CD4-positive, alpha-beta T cell treated with Interleukin-1 beta for 1 hour (primary cell): ENCODE measurements at regions not wholly inside any gene's neighbourhood (a gene's known extent, or its start where the extent isn't known, plus 50 kb on each side); places are given as distances from the start of the nearest gene placed in this dataset.

Experiments used
- DNase-seq, 2 donors: peaks; one replicate each; pipeline ENCODE4 v3.0.0-alpha.2; 2020 to 2022

DNA sequence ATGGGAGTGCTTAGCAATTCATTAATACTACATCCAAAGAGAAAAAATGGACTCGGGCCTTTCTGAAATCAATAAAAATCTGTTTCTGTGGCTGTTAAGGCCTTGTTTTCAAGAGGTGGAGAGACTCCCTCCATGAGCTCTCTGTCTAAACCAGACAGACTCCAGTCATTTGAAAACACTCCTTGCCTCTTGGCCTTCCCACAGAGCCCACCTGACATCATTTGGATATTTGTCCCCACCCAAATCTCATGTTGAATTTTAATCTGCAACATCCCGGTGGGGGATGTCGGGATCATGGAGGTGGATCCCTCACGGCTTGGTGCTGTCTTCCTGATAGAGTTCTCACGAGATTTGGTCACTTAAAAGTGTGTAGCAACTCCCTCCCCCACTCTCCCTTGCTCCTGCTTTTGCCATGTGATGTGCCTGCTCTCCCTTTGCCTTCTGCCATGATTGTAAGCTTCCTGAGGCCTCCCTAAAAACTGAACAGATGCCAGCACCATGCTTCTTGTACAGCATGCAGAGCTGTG, 226.3 kb downstream of the TBXT start:
- DNase-seq: no peak

DNA sequence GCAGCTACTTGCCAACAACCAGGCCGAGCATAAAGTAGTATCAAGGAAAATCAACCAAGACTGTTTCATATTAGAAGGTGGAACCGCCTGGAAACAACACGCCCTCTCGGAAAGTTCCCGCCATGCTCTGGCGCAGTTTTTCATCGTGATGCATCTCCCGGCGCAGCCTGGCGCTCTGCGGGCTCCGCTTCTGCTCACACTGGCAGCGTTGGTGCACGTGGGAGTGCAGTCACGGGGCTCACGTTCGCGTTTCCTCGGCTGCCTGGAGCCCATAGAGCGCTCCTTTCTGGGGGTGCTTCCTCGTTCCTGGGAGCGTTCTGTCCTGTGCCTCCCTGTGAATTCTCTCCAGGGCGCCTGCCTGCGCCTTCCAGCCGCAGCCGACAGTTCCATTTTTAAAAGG, 227.3 kb downstream of the TBXT start:
- no peak for DNase-seq

DNA sequence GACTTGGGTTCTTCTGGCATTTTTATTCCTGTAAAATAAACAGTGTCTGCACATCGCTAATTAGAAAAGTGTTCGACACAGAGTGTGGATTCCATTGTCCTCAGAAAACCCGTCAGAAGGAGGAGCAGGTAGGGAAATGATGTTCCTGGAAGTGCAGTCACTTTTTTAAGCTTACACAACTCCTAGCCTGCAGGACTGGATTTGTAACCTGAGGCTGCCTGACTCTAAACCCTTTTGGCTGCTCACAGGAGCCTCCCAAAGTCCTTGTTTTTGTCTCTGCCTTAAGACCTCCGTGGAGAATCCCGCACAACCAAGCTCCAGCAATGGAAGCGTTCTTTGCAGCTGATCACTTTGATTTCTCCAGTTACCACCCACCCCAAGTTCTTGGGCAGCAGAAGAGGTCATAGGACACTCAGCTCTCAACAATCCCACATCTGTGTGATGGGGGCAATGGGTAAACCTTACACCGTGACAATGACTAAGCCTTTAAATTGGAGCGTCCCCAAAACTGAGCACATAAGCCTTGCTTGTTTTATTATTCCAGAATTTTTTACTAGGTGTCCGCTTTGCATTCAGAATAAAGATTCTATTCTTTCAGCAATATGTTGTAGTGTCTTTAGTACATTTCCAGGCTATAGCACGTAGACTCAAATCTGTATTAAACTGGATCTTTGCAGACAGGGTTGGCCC, 227.9 kb downstream of the TBXT start:
- DNase-seq: no peak

DNA sequence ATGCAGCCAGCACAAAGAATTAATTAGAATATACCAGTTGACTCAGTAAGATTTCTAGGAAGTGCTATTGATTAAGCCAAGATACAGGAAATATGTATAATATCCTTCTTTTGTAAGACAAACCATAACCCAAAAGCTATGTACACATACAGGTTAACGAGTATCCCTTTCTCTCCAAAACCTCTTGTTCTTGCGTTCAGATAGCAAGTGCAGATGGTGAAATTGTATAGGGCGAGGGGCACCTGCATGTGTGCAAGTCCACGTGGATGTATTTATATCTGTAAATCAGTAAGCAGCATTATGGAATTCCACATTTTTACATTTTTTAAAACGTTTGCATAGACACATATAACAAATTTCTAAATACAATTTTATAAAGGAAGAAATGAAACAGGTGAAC, 228.6 kb downstream of the TBXT start:
- DNase-seq: no peak

DNA sequence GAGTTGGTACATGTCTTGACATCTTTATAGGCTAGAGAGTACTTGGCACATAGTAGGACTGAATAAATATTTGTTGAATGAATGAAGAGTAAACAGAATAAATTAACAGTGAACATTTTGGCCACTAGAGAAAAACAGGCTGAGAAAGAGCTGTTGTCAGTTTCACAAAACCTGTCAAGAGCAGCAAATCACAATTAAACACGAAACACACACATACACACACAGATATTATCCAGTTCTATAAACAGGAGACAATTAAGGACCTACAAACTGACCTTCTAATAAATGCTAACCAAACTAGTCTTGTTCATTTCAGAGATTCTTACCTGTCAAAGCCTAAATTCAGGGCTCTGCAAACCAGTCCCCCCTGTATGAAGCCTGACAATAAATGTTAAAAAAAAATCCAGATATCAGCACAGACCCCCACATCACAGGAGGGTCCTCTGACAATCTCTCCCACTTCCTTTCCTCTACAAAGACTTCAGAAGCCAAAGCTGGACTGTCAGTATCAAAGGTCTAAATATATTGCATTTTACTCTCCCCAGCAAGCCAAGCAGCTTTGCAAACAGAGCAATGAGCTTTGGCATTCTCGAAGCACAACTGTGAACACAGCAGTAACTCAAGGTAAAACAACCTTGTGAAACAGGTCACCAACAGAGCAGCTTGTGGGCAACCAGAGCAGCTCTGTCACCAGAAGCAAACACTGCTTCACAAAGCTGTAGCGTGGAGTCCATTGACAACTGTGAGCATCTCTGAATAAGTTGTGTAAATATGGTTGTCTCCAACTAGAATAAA, 229.9 kb downstream of the TBXT start:
- no peak for DNase-seq

GRCh38 chr6:165936660-165937059, 231.0 kb downstream of the TBXT start:
- no peak for DNase-seq

- no peak for DNase-seq
Observed at GRCh38 chr6:165936096-165936495, 231.6 kb downstream of the TBXT start.

DNA sequence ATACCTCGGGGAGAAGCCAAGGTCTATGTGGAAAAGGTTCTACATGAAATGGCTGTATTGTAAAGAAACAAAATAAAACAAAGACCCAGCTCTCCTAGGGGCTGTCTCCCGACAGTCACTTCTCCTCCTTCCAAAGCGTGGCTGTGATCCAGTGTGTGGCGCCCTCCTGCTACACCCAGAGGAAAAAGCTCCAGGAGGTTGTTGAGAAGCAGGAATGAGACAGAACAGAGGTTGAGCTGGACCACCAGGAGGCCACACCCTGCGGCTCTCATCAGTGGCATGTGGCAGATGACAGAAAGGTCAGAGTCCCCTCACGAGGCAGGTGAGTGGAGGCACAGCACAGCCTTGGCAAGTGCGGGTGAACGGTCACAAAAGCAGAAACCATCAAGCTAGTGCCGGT, 236.0 kb downstream of the TBXT start:
- DNase-seq: no peak

- DNase-seq: no peak
Observed at GRCh38 chr6:165930668-165931214, 236.9 kb downstream of the TBXT start.

GRCh38 chr6:165929607-165930006, 238.0 kb downstream of the TBXT start:
- no peak for DNase-seq

DNA sequence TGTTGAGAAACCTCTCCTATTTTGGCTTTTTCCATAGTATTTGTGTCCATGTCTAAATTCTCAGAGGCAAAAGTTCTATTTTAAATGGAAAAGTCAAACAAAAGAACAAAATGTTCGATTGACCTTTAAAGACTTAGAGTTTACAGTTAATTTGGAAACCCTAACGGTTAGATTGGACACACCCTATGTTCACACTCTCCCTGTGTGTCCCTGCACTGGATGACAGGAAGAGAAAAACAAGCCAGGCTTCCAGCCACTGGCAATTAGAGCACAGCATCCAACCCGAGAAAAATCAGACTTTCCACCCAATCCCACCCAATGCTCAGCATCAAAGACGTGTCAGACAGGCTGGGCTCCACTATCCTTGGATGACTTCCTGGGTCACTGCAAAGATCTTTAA, 241.3 kb downstream of the TBXT start:
- no peak for DNase-seq

GRCh38 chr6:165925474-165926156, 242.0 kb downstream of the TBXT start:
- no peak for DNase-seq

- DNase-seq: no peak
Observed at GRCh38 chr6:165922309-165922794, 245.3 kb downstream of the TBXT start.

GRCh38 chr6:165920896-165921671, 246.6 kb downstream of the TBXT start:
- DNase-seq: no peak

GRCh38 chr6:165917576-165917975, 250.1 kb downstream of the TBXT start:
- no peak for DNase-seq

DNA sequence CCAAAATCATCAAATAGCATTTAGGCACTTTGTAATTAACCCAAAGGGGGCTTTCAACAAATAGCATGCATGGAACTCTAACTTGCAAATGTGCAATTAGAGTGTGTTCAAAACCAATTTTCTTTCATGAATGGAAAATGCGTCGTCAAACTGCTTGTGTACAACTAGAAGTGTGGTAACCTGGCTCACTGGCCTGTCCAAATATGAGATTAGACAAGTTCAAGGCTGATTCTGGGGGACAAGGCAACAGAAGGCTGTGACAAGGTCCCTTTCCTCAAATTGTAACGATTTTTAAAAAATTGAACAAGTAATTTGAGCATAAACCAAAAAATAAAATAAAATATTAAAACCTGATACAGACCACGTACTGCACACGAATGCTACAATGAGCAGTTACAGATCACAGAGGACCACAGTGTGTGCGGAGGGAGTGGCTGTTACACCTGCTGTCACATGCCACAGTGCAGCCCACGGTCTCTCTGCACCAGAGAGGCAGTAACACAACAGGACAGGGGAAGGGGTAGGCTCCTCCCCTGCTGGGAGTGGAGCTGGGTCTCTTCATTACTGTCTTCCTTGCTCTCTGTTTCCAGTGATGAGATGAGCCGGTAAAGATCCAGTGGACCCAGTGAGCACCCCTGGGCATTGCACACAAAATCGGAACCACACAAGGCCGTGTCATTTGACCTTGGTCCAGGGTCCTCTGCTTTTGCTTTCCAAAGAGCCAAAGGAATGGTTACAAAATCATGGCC, 252.2 kb upstream of the PDE10A start:
- DNase-seq: no peak

GRCh38 chr6:165913676-165914570, 250.9 kb upstream of the PDE10A start:
- no peak for DNase-seq

GRCh38 chr6:165910184-165910966, 247.3 kb upstream of the PDE10A start:
- no peak for DNase-seq

- no peak for DNase-seq
Observed at GRCh38 chr6:165906736-165907135, 243.7 kb upstream of the PDE10A start.

- no peak for DNase-seq
Observed at GRCh38 chr6:165905744-165906143, 242.7 kb upstream of the PDE10A start.
